ENCODE measurements at regions not wholly inside any gene's neighbourhood (a gene's known extent, or its start where the extent isn't known, plus 50 kb on each side); places are given as distances from the start of the nearest gene placed in this dataset.
"Not testable (repeated sequence)": the region's sequence is repeated elsewhere in the genome, so short reads cannot be mapped to it uniquely, and the experiment has no call there.

DNA sequence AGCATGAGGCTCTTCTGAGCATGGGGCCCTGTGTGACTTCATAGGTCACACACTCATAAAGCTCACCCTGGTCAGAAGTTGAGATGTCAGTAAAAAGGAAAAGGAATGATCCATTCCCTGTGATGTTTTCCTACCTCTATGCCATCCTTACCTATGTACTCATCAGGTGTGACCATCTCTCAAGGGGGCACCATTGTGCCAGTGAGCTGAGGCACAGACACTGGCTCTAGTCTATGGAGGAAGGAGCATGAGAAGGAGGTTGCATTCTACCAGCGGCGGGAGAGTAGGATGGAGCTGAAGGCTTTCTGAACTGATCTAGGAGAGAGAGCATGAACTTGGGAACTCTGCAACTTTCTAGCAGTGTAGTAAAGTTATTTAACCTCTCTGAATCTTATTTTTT, 65.8 kb upstream of the RGL1 start:
- DNase-seq, result no peak
- Histone ChIP-seq H3K36me3 (no peaks in the 10 kb centered on the region), H3K4me1 (peaks cover 0 to 19% (median 16%) of the 10 kb centered on the region in 4 donors), H3K9me3 (peaks cover 0 to 3% (median under 1%) of the 10 kb centered on the region in 4 donors), H3K27ac (no peak overlapping the region), H3K27me3 (no peaks in the 10 kb centered on the region), H3K4me3 (no peak overlapping the region)
- intact Hi-C loops (cut with DNase I), result no loop called here
- 93% methylated on average over 2 of the region's 2 CpGs for WGBS, 2 donors
- TF ChIP-seq POLR2AphosphoS5 (IDR thresholded peaks at IDR 0.05) (no peak), CTCF (IDR thresholded peaks at IDR 0.05) (no peak), POLR2A (IDR thresholded peaks at IDR 0.05) (no peak), EP300 (IDR thresholded peaks at IDR 0.05) (no peak)

DNA sequence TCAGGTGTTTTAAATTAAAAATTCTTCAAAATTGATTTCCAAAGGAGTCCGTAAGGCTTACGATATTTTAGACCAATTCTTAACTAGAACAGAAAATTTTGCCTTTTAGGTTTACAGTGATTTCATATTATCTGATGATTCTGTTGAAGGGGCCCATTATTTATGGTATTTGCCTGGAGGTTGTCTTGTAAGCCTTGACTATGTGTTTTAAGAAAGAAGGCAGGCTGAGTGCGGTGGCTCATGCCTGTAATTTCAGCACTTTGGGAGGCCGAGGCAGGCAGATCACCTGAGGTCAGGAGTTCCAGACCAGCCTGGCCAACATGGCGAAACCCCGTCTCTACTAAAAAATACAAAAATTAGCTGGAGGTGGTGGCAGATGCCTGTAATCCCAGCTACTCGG, 67.0 kb upstream of the RGL1 start:
- H3K9me3 ChIP-seq; H3K4me3 ChIP-seq; H3K27me3 ChIP-seq; intact Hi-C loops (cut with DNase I); H3K36me3 ChIP-seq; DNase-seq; H3K27ac ChIP-seq: not testable (repeated sequence)
- 94 to 95% methylated on average over 7 of the region's 7 CpGs for WGBS, 2 donors
- H3K4me1 ChIP-seq, result peaks cover 0 to 27% (median 21%) of the 10 kb centered on the region in 4 donors

GRCh38 chr1:183736343-183736742, 68.6 kb upstream of the RGL1 start:
- no peak for DNase-seq
- H3K9me3 ChIP-seq, result no peaks in the 10 kb centered on the region
- H3K27me3 ChIP-seq, result no peaks in the 10 kb centered on the region
- H3K27ac ChIP-seq, result no peak overlapping the region
- H3K36me3 ChIP-seq, result no peaks in the 10 kb centered on the region
- peaks cover 0 to 27% (median 21%) of the 10 kb centered on the region in 4 donors for H3K4me1 ChIP-seq
- TF ChIP-seq EP300 (IDR thresholded peaks at IDR 0.05), result no peak
- TF ChIP-seq POLR2A (IDR thresholded peaks at IDR 0.05), result no peak
- no peak for TF ChIP-seq CTCF (IDR thresholded peaks at IDR 0.05)
- no peak for TF ChIP-seq POLR2AphosphoS5 (IDR thresholded peaks at IDR 0.05)
- intact Hi-C loops (cut with DNase I), result no loop called here
- no peak overlapping the region for H3K4me3 ChIP-seq

DNA sequence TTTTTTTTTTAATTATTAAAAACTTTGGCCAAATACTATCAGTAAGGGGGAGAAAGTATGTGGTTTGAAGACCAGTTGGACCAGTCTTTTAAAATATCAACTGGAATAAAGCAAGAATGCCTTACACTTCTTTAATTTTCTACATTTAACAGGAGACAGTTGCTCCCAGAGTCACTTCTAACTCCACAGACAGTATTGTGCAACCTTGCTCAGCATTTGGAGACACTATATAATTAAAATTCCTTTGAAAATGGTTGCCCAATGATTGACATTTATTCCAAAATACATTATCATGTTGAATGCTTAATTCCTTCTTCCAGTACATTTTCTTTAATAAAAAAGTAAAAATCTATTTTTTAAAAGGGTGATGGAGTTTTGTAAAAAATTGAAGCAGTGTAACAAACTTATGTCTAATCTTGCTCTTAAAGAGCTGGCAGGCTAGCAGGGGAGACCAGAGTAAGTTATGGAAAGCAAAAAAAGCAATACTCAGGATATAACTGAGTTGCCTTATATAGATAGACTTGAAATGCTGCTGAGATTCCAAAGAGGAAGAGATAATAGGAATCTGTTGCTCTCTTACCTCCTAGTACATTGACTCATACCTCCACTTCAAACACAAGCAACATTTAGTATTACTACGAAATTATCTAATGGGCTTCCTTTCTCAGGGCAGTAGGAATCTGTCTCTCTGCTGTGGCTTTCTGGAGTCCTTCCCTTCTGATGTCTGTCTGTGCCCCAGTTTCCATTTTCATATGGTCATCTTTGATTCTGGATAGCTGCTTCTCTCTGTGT, 69.7 kb upstream of the RGL1 start:
- WGBS, 2 donors, result 71 to 82% methylated on average over 1 of the region's 1 CpG
- no peak overlapping the region for H3K4me3 ChIP-seq

More for the DNA sequence above, 69.7 kb upstream of the RGL1 start:
- Histone ChIP-seq H3K4me1 (peaks cover 0 to 27% (median 21%) of the 10 kb centered on the region in 4 donors), H3K9me3 (no peaks in the 10 kb centered on the region), H3K36me3 (no peaks in the 10 kb centered on the region), H3K27me3 (no peaks in the 10 kb centered on the region), H3K27ac (peak overlapping the region; percentile 23 to 57 (median 40))
- intact Hi-C loops (cut with DNase I), result no loop called here
- TF ChIP-seq POLR2AphosphoS5 (IDR thresholded peaks at IDR 0.05) (no peak), EP300 (IDR thresholded peaks at IDR 0.05) (no peak), CTCF (IDR thresholded peaks at IDR 0.05) (no peak), POLR2A (IDR thresholded peaks at IDR 0.05) (no peak)
- DNase-seq, result no peak

All from sigmoid colon (tissue), 6 donors.